ENCODE measurements at regions not wholly inside any gene's neighbourhood (a gene's known extent, or its start where the extent isn't known, plus 50 kb on each side); places are given as distances from the start of the nearest gene placed in this dataset.

DNA sequence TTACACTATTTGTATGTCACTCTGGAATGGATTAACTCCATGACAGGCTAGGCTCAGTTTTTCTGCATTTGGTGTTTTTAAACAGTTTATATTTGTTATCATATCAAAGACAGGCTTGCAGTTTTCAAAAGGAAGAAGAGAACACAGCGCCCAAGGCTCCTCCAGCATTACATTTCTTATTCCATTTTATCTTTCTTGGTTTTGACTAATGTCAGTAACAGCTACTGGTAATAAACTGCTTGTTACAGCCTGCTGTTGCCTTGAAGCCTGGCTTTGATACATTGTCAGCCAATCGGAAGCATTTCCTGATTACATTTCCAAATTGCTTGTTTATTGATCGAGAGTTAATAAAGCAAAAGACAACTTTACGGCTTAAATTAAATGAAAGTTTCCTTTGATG is 166.0 kb upstream of the MDFIC start:
- DNase-seq: no peak

DNA sequence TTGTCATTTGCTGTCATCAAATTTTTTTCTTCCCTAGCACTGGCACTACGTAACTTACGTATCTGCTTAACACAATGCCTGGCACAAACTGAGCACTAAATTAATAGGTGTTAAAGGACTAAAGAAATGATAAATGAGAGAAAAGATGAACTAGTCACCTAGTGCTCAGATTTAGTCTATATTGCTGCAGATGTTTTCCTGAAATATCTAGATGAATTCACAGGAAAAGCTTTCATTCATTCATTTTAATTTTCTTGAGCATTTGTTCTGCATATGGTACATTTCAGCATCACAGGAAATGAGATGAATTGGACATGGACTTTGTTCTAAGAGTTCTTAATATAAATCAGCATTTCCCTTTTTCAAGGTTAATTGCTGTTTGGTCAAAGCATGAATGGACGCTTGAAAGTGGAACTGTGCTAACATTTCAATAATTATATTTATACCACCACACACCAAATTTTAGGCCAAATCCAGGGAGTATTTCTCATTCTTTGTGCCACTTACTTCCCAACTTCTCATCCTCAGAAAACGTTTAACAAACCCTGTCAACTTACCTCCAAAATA is 163.2 kb upstream of the MDFIC start:
- no peak for DNase-seq

- no peak for DNase-seq
Observed at GRCh38 chr7:114759347-114760062, 162.4 kb upstream of the MDFIC start.

DNA sequence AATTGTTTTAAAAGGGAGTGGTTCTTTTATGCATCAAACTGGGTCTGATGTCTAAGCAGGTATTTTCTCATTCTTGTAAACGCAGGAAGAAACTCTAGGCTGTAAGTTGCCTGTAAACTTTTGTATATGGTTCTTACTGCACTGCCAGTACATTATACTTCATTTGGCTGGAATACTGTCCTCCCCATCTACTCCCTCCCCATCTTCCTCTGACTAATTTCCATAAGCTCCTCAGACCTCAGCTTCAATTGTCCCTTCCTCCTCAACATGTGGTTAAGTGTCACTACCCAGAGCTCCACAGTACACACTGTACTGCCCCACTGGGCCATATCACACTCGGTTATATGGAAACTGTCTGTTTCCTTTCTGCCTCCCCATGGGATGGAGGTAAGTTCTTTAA is 161.4 kb upstream of the MDFIC start:
- no peak for DNase-seq

DNA sequence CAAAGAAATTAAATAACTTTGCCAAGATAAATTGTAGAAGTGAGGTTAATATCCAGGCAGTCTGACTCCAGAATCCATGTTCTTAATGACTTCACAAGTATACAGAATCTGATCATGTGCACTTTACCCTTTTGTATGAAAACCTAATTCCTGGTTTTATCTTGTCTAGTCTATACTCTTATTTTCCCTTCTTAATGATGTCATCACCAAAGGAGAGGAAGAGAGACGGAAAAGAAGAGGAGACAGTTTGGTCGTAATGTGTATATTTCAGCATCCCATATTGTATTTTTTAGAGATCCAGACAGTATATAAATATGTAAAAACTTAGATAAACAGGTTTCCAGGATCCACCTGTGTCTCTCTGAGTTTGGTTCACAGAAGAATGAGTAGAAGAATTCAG is 159.9 kb upstream of the MDFIC start:
- no peak for DNase-seq

GRCh38 chr7:114765331-114766040 is 156.4 kb upstream of the MDFIC start:
- no peak for DNase-seq

DNA sequence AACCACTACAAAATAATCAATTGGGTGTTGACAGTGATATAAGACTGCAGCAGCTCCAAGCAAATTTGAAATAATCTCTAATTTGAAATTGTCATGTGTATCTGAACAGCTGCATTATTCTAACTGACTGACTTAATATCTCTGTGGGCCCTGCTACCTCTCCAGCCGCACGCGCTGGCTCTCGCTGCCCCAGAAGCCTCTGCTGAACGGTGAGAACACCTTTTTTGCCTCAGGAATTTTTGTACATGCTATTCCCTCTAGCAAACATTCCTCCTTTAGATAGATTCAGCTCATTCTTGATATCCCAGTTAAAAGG is 155.9 kb upstream of the MDFIC start:
- DNase-seq: no peak

GRCh38 chr7:114777288-114777687 is 144.6 kb upstream of the MDFIC start:
- no peak for DNase-seq

DNA sequence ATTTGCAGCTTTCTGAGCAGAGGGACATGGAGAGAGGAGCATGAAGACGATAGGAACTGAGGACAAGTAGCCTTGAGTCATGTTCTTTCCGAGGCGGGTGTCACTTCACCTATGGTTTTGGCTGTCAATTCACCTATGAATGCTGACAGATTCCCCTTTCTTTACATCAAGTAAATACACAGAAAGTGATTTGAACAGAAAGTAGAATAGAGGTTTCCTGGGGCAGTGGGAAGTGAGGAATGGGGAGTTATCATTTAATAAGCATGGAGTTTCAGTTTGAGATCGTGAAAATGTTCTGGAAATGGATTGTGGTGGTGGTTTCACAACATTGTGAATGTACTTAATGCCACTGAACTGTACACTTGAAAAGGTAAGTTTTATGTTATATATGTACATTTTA is 138.4 kb upstream of the MDFIC start:
- DNase-seq: peak; percentile 10

DNA sequence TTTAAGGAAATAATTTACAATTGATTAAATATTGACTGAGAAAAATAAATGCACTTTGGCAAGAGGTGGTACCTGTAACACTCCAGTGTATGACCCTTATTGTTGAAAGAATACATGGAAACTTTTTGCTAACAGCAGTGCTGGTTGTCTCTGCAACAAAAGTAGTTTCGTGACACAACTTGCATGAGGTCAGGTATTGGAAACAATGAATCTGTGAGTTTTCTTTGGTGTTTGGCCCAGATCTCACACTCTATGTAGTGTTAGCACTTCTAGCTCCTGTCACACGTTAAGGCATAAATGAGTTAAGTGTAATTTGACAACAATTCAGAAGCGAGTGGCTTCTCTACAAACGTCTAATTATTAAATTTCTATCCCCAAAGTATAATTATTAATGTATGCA is 137.7 kb upstream of the MDFIC start:
- no peak for DNase-seq

- DNase-seq: no peak
Observed at GRCh38 chr7:114784746-114785145, 137.1 kb upstream of the MDFIC start.

GRCh38 chr7:114785496-114785895 is 136.4 kb upstream of the MDFIC start:
- DNase-seq: no peak

GRCh38 chr7:114786455-114786854 is 135.4 kb upstream of the MDFIC start:
- DNase-seq: no peak

- DNase-seq: no peak
Observed at GRCh38 chr7:114787556-114787955, 134.3 kb upstream of the MDFIC start.

DNA sequence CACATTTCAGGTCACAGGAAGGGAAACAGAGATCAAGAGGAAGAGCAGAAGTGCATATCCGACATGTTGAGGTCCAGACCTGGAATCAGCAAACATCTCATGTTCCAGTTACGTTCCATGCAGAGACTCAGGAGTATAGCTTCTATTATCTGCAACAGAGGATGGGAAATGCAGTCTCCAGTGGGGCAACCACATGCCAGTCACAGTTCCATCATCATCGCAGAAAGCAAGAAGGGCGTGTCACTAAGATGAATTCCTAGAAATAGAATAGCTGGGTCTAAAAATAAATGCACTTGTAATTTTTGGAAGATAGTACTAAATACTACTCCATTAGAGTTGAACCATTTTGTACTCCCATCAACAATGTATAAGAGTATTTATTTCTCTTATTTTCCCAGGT is 133.2 kb upstream of the MDFIC start:
- no peak for DNase-seq

DNA sequence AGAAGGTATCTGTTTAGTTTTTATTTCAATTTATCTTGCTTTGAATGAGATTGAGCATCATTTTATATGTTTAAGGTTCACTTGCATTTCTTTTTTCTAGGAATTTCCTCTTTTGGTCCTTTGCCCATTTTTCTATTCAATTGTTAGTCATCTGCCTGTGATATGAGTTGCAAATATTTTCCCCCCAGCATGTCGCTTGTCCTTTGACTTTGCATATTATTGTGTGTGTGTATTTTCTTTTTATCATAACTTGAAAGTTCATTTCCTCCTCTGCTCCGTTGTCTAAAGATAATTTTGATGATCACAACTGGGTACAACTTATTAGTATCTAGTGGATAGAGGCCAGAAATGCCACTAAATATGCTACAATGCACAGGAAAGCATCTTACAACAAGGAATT is 132.7 kb upstream of the MDFIC start:
- no peak for DNase-seq

- DNase-seq: no peak
Observed at GRCh38 chr7:114789871-114790311, 132.0 kb upstream of the MDFIC start.

DNA sequence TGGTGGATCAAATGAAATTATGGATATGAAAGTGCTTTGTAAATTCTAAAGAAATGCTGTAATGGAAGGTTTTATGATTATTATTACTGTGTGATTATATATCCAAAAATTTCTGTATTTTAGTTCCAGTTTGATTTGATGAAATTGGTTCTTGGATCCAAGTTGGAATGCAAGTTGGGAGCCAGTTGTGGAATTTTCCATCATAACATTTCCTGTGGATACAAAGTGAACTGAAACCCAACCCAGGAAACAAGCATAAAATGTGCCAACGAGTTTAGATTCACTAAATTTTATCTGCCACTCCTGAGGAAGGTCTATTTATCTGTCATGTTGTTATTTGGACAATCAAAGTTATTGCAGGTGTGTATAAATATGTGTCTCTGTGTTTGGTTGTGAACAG is 131.4 kb upstream of the MDFIC start:
- DNase-seq: no peak

DNA sequence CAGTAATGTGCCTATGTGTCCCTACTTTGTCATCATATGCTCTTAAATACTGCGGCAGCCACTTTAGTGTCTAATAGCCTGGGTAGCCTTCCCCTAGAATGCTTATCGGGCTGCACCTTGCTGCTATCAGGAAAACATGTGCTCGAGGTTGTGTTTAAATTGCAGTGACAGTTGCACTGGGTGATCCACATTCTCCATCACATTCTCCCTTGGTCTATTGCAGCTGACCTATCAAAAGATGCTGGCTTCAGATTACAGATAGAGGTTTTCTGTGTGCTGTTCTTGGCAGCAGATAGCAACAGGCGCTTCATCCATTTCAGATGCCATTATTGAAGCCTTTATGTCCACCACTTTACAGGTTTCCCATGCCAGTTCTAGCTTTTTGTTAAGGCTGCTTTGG is 130.1 kb upstream of the MDFIC start:
- DNase-seq: no peak

- peak; percentile 24 for DNase-seq
Observed at GRCh38 chr7:114793155-114793845, 128.6 kb upstream of the MDFIC start.

- DNase-seq: no peak
Observed at GRCh38 chr7:114795475-114795874, 126.4 kb upstream of the MDFIC start.

DNA sequence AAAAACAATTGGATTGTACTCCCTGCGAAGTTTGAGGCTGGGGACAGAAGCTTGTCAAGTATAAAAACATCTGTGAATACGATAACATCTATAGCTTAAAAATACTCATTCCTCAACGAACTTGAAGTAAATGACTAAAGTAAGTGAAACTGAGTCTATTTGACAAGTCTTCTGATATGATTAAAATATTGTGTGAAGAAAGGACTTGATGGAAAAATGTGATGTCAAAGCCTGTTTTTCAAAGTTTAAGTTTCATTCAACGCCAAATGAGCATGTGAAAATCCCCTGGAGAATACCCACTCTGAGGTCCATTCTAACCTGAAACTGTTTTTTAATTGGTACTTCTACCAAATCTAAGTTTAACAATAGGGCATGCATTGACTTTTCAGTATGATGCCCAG is 122.3 kb upstream of the MDFIC start:
- peak; percentile 36 for DNase-seq

DNA sequence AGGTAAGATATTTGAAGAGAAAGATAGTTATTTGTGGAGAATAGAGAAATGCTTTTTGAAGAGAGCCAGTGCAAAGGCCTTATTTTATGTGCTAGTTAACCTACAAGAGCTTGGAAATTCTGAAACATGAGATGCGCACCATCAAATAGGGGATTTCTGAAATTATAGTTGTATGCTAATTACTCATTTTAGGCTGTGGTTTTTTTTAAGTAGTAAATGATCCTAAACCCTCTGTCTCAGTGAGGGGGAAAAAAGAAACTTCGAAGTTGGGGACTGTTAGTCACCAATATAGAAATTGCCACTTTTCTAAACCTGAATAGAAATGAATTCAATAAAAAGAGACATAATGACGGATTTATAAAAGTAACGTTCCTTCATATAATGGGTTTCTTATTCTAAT is 119.3 kb upstream of the MDFIC start:
- DNase-seq: peak; percentile 12

DNA sequence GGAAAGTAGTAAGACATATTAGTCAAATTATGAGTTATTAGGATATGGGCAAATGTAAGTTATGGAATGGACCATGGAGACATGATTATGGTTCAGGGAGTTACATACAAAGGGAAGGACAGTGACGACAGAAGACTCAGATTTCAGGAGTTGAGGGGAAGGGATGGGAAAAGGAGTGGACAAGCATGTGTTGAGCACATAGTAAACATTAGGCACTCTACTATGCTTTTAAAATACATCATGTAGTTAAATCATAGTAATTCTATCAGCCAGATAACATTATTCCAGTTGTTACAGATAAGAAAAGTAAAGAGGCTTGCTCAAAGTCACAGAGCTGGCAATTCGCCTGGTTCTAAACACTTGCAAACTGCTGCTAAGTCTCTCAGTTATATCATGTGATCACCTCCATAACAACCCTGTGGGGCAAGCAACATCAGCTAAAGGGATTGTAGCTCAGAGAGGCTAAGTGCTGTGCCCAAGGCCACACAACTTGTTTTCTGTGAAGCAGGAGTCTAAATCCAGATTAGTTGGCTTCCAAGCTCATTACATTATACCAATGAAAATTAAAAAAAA is 115.2 kb upstream of the MDFIC start:
- no peak for DNase-seq

Measured in stimulated activated CD4-positive, alpha-beta T cell treated with anti-CD3 and anti-CD28 coated beads, Interleukin-4, amount 100 ng/mL, for 24 hours (primary cell).